HepG2 (cell line): ENCODE measurements at regions not wholly inside any gene's neighbourhood (a gene's known extent, or its start where the extent isn't known, plus 50 kb on each side); places are given as distances from the start of the nearest gene placed in this dataset.

Experiments used
- ATAC-seq: fragments of 200-7000 bp; cut with Tn5 transposase; 3 replicates; pipeline ENCODE4 v1.9.1; 2020; ENCODE audit warnings: mild to moderate bottlenecking, moderate library complexity
- BruUV-seq: library from RNA; stranded (reverse); fragments of 400-500 nt; replicated peaks from 2 replicates; lab custom pipeline; 2021; lab: Mats Ljungman, UMichigan
- CTCF ChIA-PET: fragments of 300-600 bp; formaldehyde crosslinking; extraction: SDS; loops from one replicate; lab custom pipeline; 2021; ENCODE audit warnings: low total read pairs, inconsistent platforms, low intra/inter-chr PET ratio; lab: Yijun Ruan, JAX
- POLR2A ChIA-PET: fragments of 350-600 bp; sonication (Branson Sonifier 250); formaldehyde crosslinking; loops from one replicate; lab custom pipeline; 2020; ENCODE audit warnings: antibody characterized with exemption, inconsistent platforms; lab: Yijun Ruan, JAX
- DNase-seq: peaks from one replicate; pipeline ENCODE4 v3.0.0-alpha.2; 2015; ENCODE audit warnings: low spot score
- FAIRE-seq: peaks from 3 replicates; lab custom pipeline; 2011; peaks lifted over from hg19 to GRCh38; lab: Jason Lieb, UNC
- H2AFZ ChIP-seq: one replicate; pipeline ENCODE4 v1.6.1; 2011; ENCODE audit warnings: low read length, inconsistent platforms
- H3K27ac ChIP-seq: fragments of 300-600 bp; 3 replicates; pipeline ENCODE4 v1.8.0; 2011; ENCODE audit warnings: mixed run types, mild to moderate bottlenecking, mixed read lengths, low read length, inconsistent platforms; ENCODE audit not compliant: insufficient read depth; ENCODE audit errors: extremely low read length
- H3K27me3 ChIP-seq, 2 experiments: fragments of 200-600 bp in 1 of 2; 2 replicates in 1 of 2; 3 replicates in 1 of 2; pipeline versions ENCODE4 v1.6.0 to v1.8.0; 2011; ENCODE audit warnings: low read length in 2 of 2, mild to moderate bottlenecking in 2 of 2, moderate library complexity in 2 of 2, inconsistent platforms in 1 of 2; ENCODE audit not compliant: insufficient read depth in 2 of 2, control insufficient read depth in 1 of 2
- H3K36me3 ChIP-seq, 2 experiments: fragments of 200-600 bp in 1 of 2; replicated peaks in 1 of 2; 2 replicates in 1 of 2; 3 replicates in 1 of 2; pipeline versions ENCODE4 v1.5.1 to v1.8.0; 2011; ENCODE audit warnings: low read length in 2 of 2, inconsistent platforms in 1 of 2; ENCODE audit not compliant: insufficient read depth in 2 of 2, control insufficient read depth in 1 of 2
- H3K4me1 ChIP-seq: 2 replicates; pipeline ENCODE4 v1.5.1; 2012; ENCODE audit warnings: low read length, inconsistent platforms; ENCODE audit not compliant: insufficient read depth
- H3K4me2 ChIP-seq: 2 replicates; pipeline ENCODE4 v1.6.0; 2011; ENCODE audit warnings: low read depth, low read length, inconsistent platforms
- H3K4me3 ChIP-seq, 3 experiments: fragments of 200-600 bp in 1 of 3; sonication (generic), shearing (Covaris generic) in 1 of 3; replicated peaks in 1 of 3; 2 replicates each; pipeline ENCODE4 v1.5.1; 2011 to 2016; ENCODE audit warnings: low read length in 3 of 3, inconsistent platforms in 2 of 3, low read depth in 2 of 3, mild to moderate bottlenecking in 2 of 3, control low read depth in 1 of 3, mixed read lengths in 1 of 3; ENCODE audit not compliant: insufficient read depth in 1 of 3
- H3K79me2 ChIP-seq: one replicate; pipeline ENCODE4 v1.6.1; 2011; ENCODE audit warnings: low read length, inconsistent platforms; ENCODE audit not compliant: insufficient read depth
- H3K9ac ChIP-seq: 2 replicates; pipeline ENCODE4 v1.6.0; 2011; ENCODE audit warnings: mild to moderate bottlenecking, low read depth, low read length, inconsistent platforms; ENCODE audit not compliant: insufficient read depth
- H3K9me3 ChIP-seq: 2 replicates; pipeline ENCODE4 v1.5.1; 2012; ENCODE audit warnings: mild to moderate bottlenecking, low read length
- H4K20me1 ChIP-seq: 2 replicates; pipeline ENCODE4 v1.6.0; 2011; ENCODE audit warnings: inconsistent platforms, mild to moderate bottlenecking, low read length, moderate library complexity; ENCODE audit not compliant: insufficient read depth
- MAZ ChIP-seq, 2 experiments: sonication (generic) in 1 of 2; formaldehyde crosslinking in 1 of 2; IDR thresholded peaks; 2 replicates each; pipeline versions ENCODE4 v1.5.0 to v1.6.1; 2012 to 2020; ENCODE audit warnings: low read depth in 2 of 2, mild to moderate bottlenecking in 2 of 2, borderline replicate concordance in 1 of 2, improper control_type of control experiment in 1 of 2, low read length in 1 of 2, missing genetic modification reagents in 1 of 2, moderate library complexity in 1 of 2
- TBX2 ChIP-seq: sonication (generic); formaldehyde crosslinking; IDR thresholded peaks from 2 replicates; pipeline ENCODE4 v1.5.0; 2020; ENCODE audit warnings: missing genetic modification reagents, mild to moderate bottlenecking, borderline replicate concordance
- ZNF430 ChIP-seq: sonication (generic); formaldehyde crosslinking; IDR thresholded peaks from 2 replicates; pipeline ENCODE4 v1.9.0; 2021; ENCODE audit warnings: mild to moderate bottlenecking, missing genetic modification reagents
- ZNF530 ChIP-seq: sonication (generic); formaldehyde crosslinking; IDR thresholded peaks from 2 replicates; pipeline ENCODE4 v1.5.0; 2020; ENCODE audit warnings: low read depth, mild to moderate bottlenecking, missing genetic modification reagents
- ZNF788 ChIP-seq: sonication (generic); formaldehyde crosslinking; IDR thresholded peaks from 2 replicates; pipeline ENCODE4 v1.5.0; 2020; ENCODE audit warnings: mild to moderate bottlenecking, missing genetic modification reagents, borderline replicate concordance
- WGBS: methylation state at CpG from one replicate; pipeline ENCODE4 v1.1.6; 2017; ENCODE audit warnings: low lambda C conversion rate; 5-methylcytosine and 5-hydroxymethylcytosine counted together
- in situ Hi-C: cut with HindIII; loops from 2 replicates; pipeline ENCODE4 v1.10.0; 2017; ENCODE audit warnings: low pct_unique_long_range_greater_than_20kb; ENCODE audit not compliant: extremely low pct_ligation_motif_present
- intact Hi-C: fragments of 100-400 bp; cut with micrococcal nuclease; formaldehyde crosslinking; loops from one replicate; pipeline ENCODE4 v1.10.0; 2022; ENCODE audit not compliant: unreplicated experiment
- TF ChIP-seq, protein P1 (sequence below): IDR thresholded peaks from 2 replicates; pipeline ENCODE4 v1.6.1; 2016; ENCODE audit warnings: low read depth
- TF ChIP-seq, protein P2 (sequence below): sonication (generic); formaldehyde crosslinking; IDR thresholded peaks from 2 replicates; pipeline ENCODE4 v1.5.0; 2020; ENCODE audit warnings: mild to moderate bottlenecking, missing genetic modification reagents, moderate library complexity

DNA sequence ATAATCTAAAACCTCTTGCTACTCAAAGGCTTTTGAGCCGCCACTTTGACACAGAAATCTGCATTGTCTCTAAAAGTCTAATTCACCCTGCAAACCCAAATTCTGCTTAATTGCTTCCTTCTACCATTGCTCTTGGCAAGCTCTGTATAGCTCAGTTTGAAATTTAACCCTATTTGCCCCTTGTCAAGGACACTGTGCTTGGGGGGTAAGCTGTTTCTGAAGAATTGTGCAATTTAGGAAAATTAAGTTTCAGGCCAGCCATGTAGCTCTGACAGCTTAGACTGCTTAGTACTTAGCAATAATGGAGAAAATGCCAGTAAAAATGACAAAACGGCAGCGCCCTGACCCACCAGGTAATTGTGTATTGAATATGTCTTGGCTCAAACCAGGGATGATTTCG, 282.2 kb downstream of the OLFM4 start (continued):
- TF ChIP-seq, protein P1, sequence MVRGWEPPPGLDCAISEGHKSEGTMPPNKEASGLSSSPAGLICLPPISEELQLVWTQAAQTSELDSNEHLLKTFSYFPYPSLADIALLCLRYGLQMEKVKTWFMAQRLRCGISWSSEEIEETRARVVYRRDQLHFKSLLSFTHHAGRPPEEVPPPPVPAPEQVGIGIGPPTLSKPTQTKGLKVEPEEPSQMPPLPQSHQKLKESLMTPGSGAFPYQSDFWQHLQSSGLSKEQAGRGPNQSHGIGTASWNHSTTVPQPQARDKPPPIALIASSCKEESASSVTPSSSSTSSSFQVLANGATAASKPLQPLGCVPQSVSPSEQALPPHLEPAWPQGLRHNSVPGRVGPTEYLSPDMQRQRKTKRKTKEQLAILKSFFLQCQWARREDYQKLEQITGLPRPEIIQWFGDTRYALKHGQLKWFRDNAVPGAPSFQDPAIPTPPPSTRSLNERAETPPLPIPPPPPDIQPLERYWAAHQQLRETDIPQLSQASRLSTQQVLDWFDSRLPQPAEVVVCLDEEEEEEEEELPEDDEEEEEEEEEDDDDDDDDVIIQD (CRISPR knock-in tag), result no peak

DNA sequence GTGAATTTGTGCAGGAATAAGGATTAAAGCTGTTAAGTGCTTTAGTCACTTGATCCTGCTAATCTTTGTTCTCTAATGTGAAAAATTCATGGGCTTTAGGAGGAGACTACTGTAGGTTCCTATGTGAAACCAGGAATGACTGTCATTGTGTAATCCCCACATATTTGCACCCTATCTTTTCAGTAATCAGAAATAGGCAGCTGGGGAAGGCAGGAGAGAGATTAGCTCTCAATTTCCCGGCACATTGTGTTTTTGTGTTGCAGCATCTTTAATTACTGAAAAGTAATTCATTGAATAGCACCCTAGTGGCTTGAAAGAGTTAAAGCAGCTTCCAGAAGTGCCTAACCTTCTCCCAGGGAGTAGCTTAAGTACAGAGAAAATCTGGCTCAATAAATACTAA, 282.9 kb downstream of the OLFM4 start:
- no peak overlapping the region for H3K4me2 ChIP-seq
- no peak for FAIRE-seq
- no peaks in the 10 kb centered on the region for H3K79me2 ChIP-seq
- no peak for ATAC-seq
- POLR2A ChIA-PET, result no interaction called here
- no peaks in the 10 kb centered on the region for H4K20me1 ChIP-seq
- H3K9ac ChIP-seq, result no peak overlapping the region
- no peak overlapping the region for H3K4me3 ChIP-seq
- CTCF ChIA-PET, result no interaction called here
- no peaks in the 10 kb centered on the region for H3K4me1 ChIP-seq
- H3K27ac ChIP-seq, result no peak overlapping the region
- no peaks in the 10 kb centered on the region for H3K36me3 ChIP-seq
- no peaks in the 10 kb centered on the region for H3K9me3 ChIP-seq
- H2AFZ ChIP-seq, result no peak overlapping the region
- no peak for DNase-seq
- no peaks in the 10 kb centered on the region for H3K27me3 ChIP-seq
- intact Hi-C loops, result no loop called here
- BruUV-seq, result no TSS peak
- WGBS, result 0% methylated on average over 1 of the region's 1 CpG
- TF ChIP-seq MAZ (IDR thresholded peaks at IDR 0.05; ENCODE audit: borderline replicate concordance, low read depth, low read length) (no peak), MAZ (CRISPR knock-in tag; IDR thresholded peaks at IDR 0.05; ENCODE audit: low read depth) (no peak), TBX2 (no peak), ZNF430 (CRISPR knock-in tag) (no peak), ZNF788 (CRISPR knock-in tag) (no peak), ZNF530 (no peak)
- TF ChIP-seq, protein P2, sequence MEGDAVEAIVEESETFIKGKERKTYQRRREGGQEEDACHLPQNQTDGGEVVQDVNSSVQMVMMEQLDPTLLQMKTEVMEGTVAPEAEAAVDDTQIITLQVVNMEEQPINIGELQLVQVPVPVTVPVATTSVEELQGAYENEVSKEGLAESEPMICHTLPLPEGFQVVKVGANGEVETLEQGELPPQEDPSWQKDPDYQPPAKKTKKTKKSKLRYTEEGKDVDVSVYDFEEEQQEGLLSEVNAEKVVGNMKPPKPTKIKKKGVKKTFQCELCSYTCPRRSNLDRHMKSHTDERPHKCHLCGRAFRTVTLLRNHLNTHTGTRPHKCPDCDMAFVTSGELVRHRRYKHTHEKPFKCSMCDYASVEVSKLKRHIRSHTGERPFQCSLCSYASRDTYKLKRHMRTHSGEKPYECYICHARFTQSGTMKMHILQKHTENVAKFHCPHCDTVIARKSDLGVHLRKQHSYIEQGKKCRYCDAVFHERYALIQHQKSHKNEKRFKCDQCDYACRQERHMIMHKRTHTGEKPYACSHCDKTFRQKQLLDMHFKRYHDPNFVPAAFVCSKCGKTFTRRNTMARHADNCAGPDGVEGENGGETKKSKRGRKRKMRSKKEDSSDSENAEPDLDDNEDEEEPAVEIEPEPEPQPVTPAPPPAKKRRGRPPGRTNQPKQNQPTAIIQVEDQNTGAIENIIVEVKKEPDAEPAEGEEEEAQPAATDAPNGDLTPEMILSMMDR (CRISPR knock-in tag), result no peak
- in situ Hi-C loops, result no loop called here
